Gastrocnemius medialis (tissue), 4 donors: ENCODE measurements at regions not wholly inside any gene's neighbourhood (a gene's known extent, or its start where the extent isn't known, plus 50 kb on each side); places are given as distances from the start of the nearest gene placed in this dataset.

Source experiments
- ATAC-seq, 2 donors: fragments of 150-250 bp; one replicate each; pipeline ENCODE4 v1.9.1; 2016
- DNase-seq, 2 donors: peaks; one replicate each; pipeline ENCODE4 v3.0.0-alpha.2; 2019
- H3K27ac ChIP-seq, 4 donors: fragments of 200-600 bp; sonication (generic); 1 replicate in 1 of 4; 2 replicates in 3 of 4; pipeline ENCODE4 v1.5.1; 2016 to 2018; ENCODE audit warnings: mild to moderate bottlenecking in 2 of 4, moderate library complexity in 1 of 4
- H3K27me3 ChIP-seq, 3 donors: fragments of 200-600 bp; sonication (generic) in 2 of 3; 1 replicate in 1 of 3; 2 replicates in 2 of 3; pipeline versions ENCODE4 v1.5.1 to v1.6.0; 2016 to 2019; ENCODE audit warnings: mild to moderate bottlenecking in 1 of 3, moderate library complexity in 1 of 3
- H3K36me3 ChIP-seq, 2 donors: fragments of 200-600 bp; sonication (generic) in 1 of 2; one replicate each; pipeline ENCODE4 v1.5.1; 2017 to 2018
- H3K4me1 ChIP-seq, 2 donors: fragments of 200-600 bp; sonication (generic) in 1 of 2; one replicate each; pipeline ENCODE4 v1.5.1; 2016 to 2017; ENCODE audit warnings: mild to moderate bottlenecking in 2 of 2
- H3K4me3 ChIP-seq, 4 donors: fragments of 200-600 bp; sonication (generic) in 3 of 4; 1 replicate in 1 of 4; 2 replicates in 3 of 4; pipeline ENCODE4 v1.5.1; 2016 to 2019; ENCODE audit warnings: mild to moderate bottlenecking in 2 of 4
- H3K9me3 ChIP-seq, 3 donors: fragments of 200-600 bp; sonication (generic) in 2 of 3; 1 replicate in 1 of 3; 2 replicates in 2 of 3; pipeline ENCODE4 v1.5.1; 2016 to 2019
- POLR2A ChIP-seq, 2 donors: fragments of 450-650 bp; IDR thresholded peaks; one replicate each; pipeline ENCODE4 v1.6.1; 2017; ENCODE audit warnings: antibody characterized with exemption in 2 of 2, mild to moderate bottlenecking in 2 of 2, moderate library complexity in 2 of 2
- in situ Hi-C, 4 donors: fragments of 200-750 bp; cut with MboI; loops; one replicate each; pipeline versions ENCODE4 v1.15.0 to v1.8.0; 2017; ENCODE audit warnings: low sequenced_read_pairs in 4 of 4
- intact Hi-C: fragments of 100-400 bp; cut with DNase I; formaldehyde crosslinking; loops from one replicate; pipeline ENCODE4 v1.15.1; 2023; ENCODE audit warnings: low total_unique reads
- TF ChIP-seq, protein P1 (sequence below), 5 experiments: fragments of 450-650 bp in 3 of 5; fragments of 200-600 bp in 2 of 5; sonication (generic) in 2 of 5; IDR thresholded peaks in 4 of 5; conservative IDR thresholded peaks in 1 of 5; 1 replicate in 4 of 5; 2 replicates in 1 of 5; pipeline ENCODE4 v1.5.1; 2016 to 2019; ENCODE audit warnings: antibody characterized with exemption in 5 of 5, mild to moderate bottlenecking in 3 of 5, moderate library complexity in 3 of 5

DNA sequence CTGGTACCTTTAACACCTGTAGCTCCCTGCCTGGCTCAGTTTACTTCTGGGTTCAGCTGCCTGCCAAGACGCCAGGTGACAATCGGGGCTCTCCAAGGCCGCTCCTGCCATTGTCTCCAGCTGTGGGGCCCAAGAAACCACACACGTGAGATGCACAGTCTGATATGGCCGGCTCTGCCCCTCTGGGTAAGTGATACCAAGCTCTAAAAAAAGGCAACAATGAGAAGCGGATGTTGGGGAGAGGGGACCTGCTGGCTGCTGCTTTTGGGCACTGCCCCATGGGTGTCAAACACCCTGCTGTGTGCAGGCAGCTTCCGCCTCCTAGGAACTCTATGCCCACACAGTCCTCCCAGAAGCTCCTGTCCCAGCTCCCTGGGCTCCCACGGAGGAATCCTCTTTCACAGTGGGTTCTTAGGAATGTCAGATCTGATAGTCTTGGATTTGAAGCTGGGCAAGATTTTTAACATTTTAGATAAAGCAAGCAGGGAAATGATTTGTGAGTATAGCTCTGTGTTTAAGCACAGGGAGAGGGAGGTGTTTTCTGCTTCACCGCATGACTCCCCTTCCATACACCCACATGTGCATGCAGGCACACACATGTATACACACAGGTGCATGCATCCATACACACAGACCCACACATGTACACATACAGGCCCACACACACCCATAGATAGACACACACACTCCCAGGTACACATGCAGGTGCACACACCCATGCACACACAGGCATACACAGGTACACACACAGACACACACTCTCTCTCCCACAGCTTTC is 1135.8 kb downstream of the BCL11B start:
- H3K4me1 ChIP-seq = no peaks in the 10 kb centered on the region
- no peaks in the 10 kb centered on the region for H3K9me3 ChIP-seq
- TF ChIP-seq, protein P1, sequence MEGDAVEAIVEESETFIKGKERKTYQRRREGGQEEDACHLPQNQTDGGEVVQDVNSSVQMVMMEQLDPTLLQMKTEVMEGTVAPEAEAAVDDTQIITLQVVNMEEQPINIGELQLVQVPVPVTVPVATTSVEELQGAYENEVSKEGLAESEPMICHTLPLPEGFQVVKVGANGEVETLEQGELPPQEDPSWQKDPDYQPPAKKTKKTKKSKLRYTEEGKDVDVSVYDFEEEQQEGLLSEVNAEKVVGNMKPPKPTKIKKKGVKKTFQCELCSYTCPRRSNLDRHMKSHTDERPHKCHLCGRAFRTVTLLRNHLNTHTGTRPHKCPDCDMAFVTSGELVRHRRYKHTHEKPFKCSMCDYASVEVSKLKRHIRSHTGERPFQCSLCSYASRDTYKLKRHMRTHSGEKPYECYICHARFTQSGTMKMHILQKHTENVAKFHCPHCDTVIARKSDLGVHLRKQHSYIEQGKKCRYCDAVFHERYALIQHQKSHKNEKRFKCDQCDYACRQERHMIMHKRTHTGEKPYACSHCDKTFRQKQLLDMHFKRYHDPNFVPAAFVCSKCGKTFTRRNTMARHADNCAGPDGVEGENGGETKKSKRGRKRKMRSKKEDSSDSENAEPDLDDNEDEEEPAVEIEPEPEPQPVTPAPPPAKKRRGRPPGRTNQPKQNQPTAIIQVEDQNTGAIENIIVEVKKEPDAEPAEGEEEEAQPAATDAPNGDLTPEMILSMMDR (IDR thresholded peaks at IDR 0.05 in 4 of 5, conservative IDR thresholded peaks at IDR 0.05 in 1 of 5) = no peak
- TF ChIP-seq POLR2A (IDR thresholded peaks at IDR 0.05) = no peak
- peaks cover 0 to 18% (median 0%) of the 10 kb centered on the region in 3 donors for H3K27me3 ChIP-seq
- in situ Hi-C loops = loop anchor here in 1 of 4 donors (25.0 kb wide), 1 partner anchor 1126 kb away; the partner anchor contains the start of gene BCL11B
- intact Hi-C loops = no loop called here
- ATAC-seq = no peak
- H3K36me3 ChIP-seq = no peaks in the 10 kb centered on the region
- no peak overlapping the region for H3K4me3 ChIP-seq
- H3K27ac ChIP-seq = no peak overlapping the region
- no peak for DNase-seq

DNA sequence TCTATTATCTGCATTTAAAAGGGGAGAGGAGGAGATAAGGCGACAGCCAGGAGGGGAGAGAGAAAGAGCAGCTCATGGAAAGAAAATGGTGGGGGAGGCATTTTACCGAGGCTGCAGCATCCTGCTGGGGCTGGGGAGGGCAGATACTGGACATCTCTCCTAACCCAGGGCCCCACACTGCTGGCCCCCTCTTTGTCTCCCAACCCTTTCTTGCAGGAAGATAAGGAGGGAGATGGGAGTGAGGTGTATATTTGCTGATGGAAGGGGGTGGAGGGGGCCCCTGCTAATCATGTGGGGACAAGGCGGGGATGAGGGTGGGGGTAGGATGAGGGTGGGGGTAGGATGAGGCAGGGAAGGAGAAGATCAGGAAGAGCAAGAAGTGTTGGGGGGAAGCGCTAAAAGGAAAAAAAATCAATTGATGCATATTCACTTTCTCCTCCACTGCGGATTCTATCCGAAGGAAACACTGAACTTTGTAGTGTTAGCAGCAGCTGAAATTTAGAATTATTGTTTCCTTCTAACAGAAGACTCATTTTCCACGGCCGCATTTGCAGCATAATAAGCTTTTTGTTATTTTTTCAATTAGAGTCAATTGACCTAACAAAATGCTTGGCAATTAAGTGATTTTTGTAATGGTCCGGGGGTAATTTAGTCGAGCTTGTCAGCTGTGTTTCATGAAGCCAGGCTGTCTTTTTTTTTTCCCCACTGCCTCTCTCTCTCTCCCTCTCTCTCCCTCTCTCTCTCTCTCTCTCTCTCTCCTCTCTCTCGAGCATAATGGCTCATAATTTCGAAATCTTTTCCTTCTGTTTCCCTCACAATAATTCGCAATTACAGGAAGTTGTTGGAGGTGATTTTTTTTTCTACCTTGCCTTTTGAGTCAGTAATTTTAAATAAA is 1134.6 kb downstream of the BCL11B start:
- TF ChIP-seq, protein P1 (IDR thresholded peaks at IDR 0.05 in 4 of 5, conservative IDR thresholded peaks at IDR 0.05 in 1 of 5) = no peak
- TF ChIP-seq POLR2A (IDR thresholded peaks at IDR 0.05) = no peak
- ATAC-seq (no peak), DNase-seq (no peak)
- H3K36me3 ChIP-seq = no peaks in the 10 kb centered on the region
- no peaks in the 10 kb centered on the region for H3K4me1 ChIP-seq
- in situ Hi-C loops (loop anchor here in 1 of 4 donors (25.0 kb wide), 1 partner anchor 1125 kb away; the partner anchor contains the start of gene BCL11B), intact Hi-C loops (no loop called here)
- H3K9me3 ChIP-seq = no peaks in the 10 kb centered on the region
- peaks cover 0 to 18% (median 0%) of the 10 kb centered on the region in 3 donors for H3K27me3 ChIP-seq
- H3K27ac ChIP-seq = no peak overlapping the region
- no peak overlapping the region for H3K4me3 ChIP-seq

DNA sequence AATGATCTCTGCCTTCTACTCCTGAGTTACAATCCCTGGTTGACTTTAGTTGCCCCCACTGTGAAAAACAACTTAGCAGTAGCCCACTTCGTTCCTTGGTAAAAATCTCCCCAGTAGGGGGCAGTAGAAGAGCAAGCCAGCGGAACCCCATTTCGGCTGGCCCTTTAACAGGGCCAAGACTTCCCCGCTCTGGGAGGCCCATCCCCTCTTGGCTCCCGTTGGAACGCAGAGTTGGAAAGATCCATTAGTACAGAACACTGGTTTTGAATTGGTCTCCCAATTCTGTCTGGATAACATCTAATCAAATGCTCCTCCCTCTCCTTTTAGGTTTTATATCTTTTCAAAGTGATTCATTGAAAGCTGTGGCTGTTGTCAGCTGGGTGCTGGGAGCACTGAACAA is 1133.3 kb downstream of the BCL11B start:
- H3K9me3 ChIP-seq = no peaks in the 10 kb centered on the region
- intact Hi-C loops = no loop called here
- ATAC-seq = no peak
- no peak for DNase-seq
- peaks cover 0 to 18% (median 0%) of the 10 kb centered on the region in 3 donors for H3K27me3 ChIP-seq
- H3K4me1 ChIP-seq = no peaks in the 10 kb centered on the region
- TF ChIP-seq POLR2A (IDR thresholded peaks at IDR 0.05) = no peak
- TF ChIP-seq, protein P1 (IDR thresholded peaks at IDR 0.05 in 4 of 5, conservative IDR thresholded peaks at IDR 0.05 in 1 of 5) = peak in 1 of 5 experiments; percentile 35
- no peaks in the 10 kb centered on the region for H3K36me3 ChIP-seq
- in situ Hi-C loops = loop anchor here in 1 of 4 donors (25.0 kb wide), 1 partner anchor 1124 kb away; the partner anchor contains the start of gene BCL11B
- H3K4me3 ChIP-seq = no peak overlapping the region
- no peak overlapping the region for H3K27ac ChIP-seq

DNA sequence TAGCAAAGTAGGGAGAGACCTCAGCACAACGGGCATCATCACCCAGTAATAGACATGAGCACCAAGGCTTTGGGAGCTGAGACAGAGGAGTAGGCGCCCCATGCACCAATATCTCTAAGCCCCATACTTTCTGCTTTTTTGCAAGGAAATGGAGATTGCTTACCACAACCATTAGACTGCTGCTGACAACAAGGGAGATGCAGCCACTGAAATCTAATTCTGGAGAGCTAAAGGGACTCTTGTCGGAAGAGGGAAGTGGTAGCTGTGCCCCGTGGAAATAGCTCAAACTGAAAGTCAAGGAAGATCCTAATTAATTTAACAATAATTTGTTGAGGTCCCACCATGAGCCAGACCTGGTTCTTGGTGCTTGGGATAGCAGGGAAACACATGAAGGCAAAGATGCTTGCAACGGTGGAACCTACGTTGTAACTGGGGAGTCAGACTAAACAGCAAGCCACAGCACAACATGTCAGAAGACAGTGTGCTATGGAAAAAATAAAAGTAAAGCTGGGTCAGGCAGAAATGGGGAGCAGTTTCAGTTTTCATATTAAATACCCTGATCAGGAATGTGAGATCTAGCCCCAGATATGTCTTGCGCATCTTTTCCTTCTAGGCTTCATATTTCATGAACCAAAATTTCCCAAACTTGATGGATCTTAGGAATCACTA is 1131.0 kb downstream of the BCL11B start:
- ATAC-seq = no peak
- Histone ChIP-seq H3K27ac (no peak overlapping the region), H3K36me3 (no peaks in the 10 kb centered on the region), H3K9me3 (no peaks in the 10 kb centered on the region), H3K4me3 (no peak overlapping the region), H3K27me3 (peaks cover 0 to 9% (median 0%) of the 10 kb centered on the region in 3 donors), H3K4me1 (no peaks in the 10 kb centered on the region)
- in situ Hi-C loops (loop anchor here in 1 of 4 donors (25.0 kb wide), 1 partner anchor 1121 kb away; the partner anchor contains the start of gene BCL11B), intact Hi-C loops (no loop called here)
- TF ChIP-seq POLR2A (IDR thresholded peaks at IDR 0.05) = no peak
- TF ChIP-seq, protein P1 (IDR thresholded peaks at IDR 0.05 in 4 of 5, conservative IDR thresholded peaks at IDR 0.05 in 1 of 5) = no peak
- DNase-seq = no peak
